Gastroesophageal sphincter (tissue), 4 donors: ENCODE measurements at regions not wholly inside any gene's neighbourhood (a gene's known extent, or its start where the extent isn't known, plus 50 kb on each side); places are given as distances from the start of the nearest gene placed in this dataset.
"Not testable (repeated sequence)": the region's sequence is repeated elsewhere in the genome, so short reads cannot be mapped to it uniquely, and the experiment has no call there.

ENCODE experiments used
- ATAC-seq: fragments of 150-250 bp; one replicate; pipeline ENCODE4 v1.9.1; 2016; ENCODE audit warnings: mild to moderate bottlenecking, moderate library complexity
- H3K27ac ChIP-seq, 4 donors: fragments of 200-600 bp; sonication (generic) in 3 of 4; 1 replicate in 3 of 4; 2 replicates in 1 of 4; pipeline ENCODE4 v1.5.1; 2016 to 2019
- H3K27me3 ChIP-seq: fragments of 200-600 bp; sonication (generic); one replicate; pipeline ENCODE4 v1.5.1; 2019
- H3K36me3 ChIP-seq, 2 donors: fragments of 200-600 bp; sonication (generic); one replicate each; pipeline ENCODE4 v1.5.1; 2019; ENCODE audit warnings: control low read depth in 1 of 2
- H3K4me1 ChIP-seq, 3 donors: fragments of 200-600 bp; sonication (generic); 1 replicate in 2 of 3; 2 replicates in 1 of 3; pipeline ENCODE4 v1.5.1; 2016 to 2019; ENCODE audit warnings: control low read depth in 2 of 3
- H3K4me3 ChIP-seq, 2 donors: fragments of 200-600 bp; sonication (generic); one replicate each; pipeline ENCODE4 v1.5.1; 2019; ENCODE audit warnings: mild to moderate bottlenecking in 1 of 2, moderate library complexity in 1 of 2
- H3K9me3 ChIP-seq, 3 donors: fragments of 200-600 bp; sonication (generic); one replicate each; pipeline ENCODE4 v1.5.1; 2017 to 2019; ENCODE audit warnings: control low read depth in 2 of 3
- EP300 ChIP-seq: sonication (generic); formaldehyde crosslinking; IDR thresholded peaks from one replicate; pipeline ENCODE4 v1.6.1; 2017; ENCODE audit warnings: antibody characterized with exemption, mild to moderate bottlenecking
- POLR2A ChIP-seq, 2 donors: fragments of 450-650 bp; IDR thresholded peaks; one replicate each; pipeline ENCODE4 v1.6.1; 2017; ENCODE audit warnings: antibody characterized with exemption in 2 of 2, mild to moderate bottlenecking in 2 of 2, moderate library complexity in 1 of 2
- POLR2AphosphoS5 ChIP-seq: sonication (generic); formaldehyde crosslinking; IDR thresholded peaks from one replicate; pipeline ENCODE4 v1.6.1; 2017; ENCODE audit warnings: antibody characterized with exemption
- WGBS, 2 donors: methylation state at CpG; one replicate each; pipeline ENCODE4 v1.1.5; 2018; ENCODE audit warnings: low coverage in 1 of 2; 5-methylcytosine and 5-hydroxymethylcytosine counted together
- TF ChIP-seq, protein P1 (sequence below), 4 experiments: fragments of 200-600 bp in 2 of 4; fragments of 450-650 bp in 2 of 4; sonication (generic) in 1 of 4; IDR thresholded peaks; one replicate each; pipeline ENCODE4 v1.5.1; 2017 to 2019; ENCODE audit warnings: antibody characterized with exemption in 4 of 4, mild to moderate bottlenecking in 2 of 4, moderate library complexity in 2 of 4

DNA sequence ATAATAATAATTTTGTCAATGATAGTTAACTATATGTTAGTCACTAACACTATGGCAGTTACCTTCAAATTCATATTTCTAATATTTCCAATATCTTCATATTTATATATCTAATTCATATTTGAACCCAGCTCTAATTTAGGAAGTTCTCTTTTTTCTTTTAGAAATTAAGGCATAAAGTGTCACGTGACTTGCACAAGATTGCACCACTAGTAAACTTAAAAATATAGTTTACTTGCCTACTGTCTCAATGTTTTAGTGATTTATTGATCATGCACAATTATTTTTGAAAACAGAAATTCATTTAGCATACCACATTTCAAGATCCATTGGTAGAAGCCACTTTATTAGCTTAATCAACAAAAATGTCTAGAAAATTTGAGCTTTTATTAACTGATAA is 508.7 kb upstream of the ZNF337 start:
- H3K27me3 ChIP-seq = peaks cover 48% of the 10 kb centered on the region
- H3K4me3 ChIP-seq = no peak overlapping the region
- peaks cover 0 to 19% (median 11%) of the 10 kb centered on the region in 3 donors for H3K4me1 ChIP-seq
- no peak for TF ChIP-seq POLR2AphosphoS5
- TF ChIP-seq, protein P1, sequence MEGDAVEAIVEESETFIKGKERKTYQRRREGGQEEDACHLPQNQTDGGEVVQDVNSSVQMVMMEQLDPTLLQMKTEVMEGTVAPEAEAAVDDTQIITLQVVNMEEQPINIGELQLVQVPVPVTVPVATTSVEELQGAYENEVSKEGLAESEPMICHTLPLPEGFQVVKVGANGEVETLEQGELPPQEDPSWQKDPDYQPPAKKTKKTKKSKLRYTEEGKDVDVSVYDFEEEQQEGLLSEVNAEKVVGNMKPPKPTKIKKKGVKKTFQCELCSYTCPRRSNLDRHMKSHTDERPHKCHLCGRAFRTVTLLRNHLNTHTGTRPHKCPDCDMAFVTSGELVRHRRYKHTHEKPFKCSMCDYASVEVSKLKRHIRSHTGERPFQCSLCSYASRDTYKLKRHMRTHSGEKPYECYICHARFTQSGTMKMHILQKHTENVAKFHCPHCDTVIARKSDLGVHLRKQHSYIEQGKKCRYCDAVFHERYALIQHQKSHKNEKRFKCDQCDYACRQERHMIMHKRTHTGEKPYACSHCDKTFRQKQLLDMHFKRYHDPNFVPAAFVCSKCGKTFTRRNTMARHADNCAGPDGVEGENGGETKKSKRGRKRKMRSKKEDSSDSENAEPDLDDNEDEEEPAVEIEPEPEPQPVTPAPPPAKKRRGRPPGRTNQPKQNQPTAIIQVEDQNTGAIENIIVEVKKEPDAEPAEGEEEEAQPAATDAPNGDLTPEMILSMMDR (IDR thresholded peaks at IDR 0.05) = no peak
- no peak for TF ChIP-seq POLR2A (IDR thresholded peaks at IDR 0.05)
- TF ChIP-seq EP300 = no peak
- 46 to 65% methylated on average over 1 of the region's 1 CpG for WGBS, 2 donors
- H3K36me3 ChIP-seq = no peaks in the 10 kb centered on the region
- no peak overlapping the region for H3K27ac ChIP-seq
- ATAC-seq = no peak
- H3K9me3 ChIP-seq = peaks cover 0 to 24% (median 0%) of the 10 kb centered on the region in 3 donors

DNA sequence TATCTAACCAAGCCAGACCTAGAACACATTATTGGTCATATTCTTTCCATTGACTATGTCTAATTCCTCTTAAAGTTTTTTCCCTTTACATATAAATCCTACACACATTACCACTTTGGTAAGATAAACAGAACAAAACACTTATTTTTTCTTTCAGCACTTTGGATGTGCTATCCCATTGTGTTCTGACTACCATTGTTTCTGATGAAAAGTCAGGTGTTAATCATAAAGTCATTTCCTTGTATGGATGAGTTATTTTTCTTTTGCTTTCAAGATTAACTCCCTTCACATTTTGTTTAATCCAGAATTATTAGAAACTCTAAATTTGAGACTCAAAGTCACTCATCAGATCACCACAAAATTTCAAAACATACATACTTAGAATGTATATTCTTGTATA is 504.4 kb upstream of the ZNF337 start:
- not testable (repeated sequence) for H3K4me1 ChIP-seq

DNA sequence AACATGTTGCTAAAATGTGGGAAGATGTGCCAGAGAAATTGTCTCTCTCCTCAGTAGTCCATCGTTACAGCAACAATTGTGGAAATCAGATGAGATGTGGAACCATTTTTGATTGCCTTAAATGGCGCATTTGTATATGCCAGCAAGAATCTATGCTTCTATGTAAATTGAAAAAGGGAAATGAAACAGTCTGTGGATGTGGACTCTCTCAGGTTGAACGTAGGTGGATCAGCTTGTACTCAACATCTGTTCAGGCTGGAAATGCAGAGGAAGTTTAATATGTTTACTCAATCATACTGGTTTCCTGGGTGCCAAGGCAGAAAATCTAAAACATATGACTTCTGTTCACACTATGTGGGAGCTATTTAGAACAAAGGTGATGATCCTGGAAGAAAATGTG is 490.7 kb upstream of the ZNF337 start:
- H3K4me3 ChIP-seq, ATAC-seq, H3K4me1 ChIP-seq, H3K27me3 ChIP-seq, H3K9me3 ChIP-seq, H3K27ac ChIP-seq, H3K36me3 ChIP-seq: not testable (repeated sequence)
- WGBS, 2 donors = 71 to 82% methylated on average over 3 of the region's 3 CpGs

More for the DNA sequence above, 504.4 kb upstream of the ZNF337 start:
- not testable (repeated sequence) for H3K4me3 ChIP-seq, ATAC-seq, H3K27ac ChIP-seq, H3K36me3 ChIP-seq
- H3K27me3 ChIP-seq = peaks cover 10% of the 10 kb centered on the region
- peaks cover 0 to 29% (median 0%) of the 10 kb centered on the region in 3 donors for H3K9me3 ChIP-seq

DNA sequence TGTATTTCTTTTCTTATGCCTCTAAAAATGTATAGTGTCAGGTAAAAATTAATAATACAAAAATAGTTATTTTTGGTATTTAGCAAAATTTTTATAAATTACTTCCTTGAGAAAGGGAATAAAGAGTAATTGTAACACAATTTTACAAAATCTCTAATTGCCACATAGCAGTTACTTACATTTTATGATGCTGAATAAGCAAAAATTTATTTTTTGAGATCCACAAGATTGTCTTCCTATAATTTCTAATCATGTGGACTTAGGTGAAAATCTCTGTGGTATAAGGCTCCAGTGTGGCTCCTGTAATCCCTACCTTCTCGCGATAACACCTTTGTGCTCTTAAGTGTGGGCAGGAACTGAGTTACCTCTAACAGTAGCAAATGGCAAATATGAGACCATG is 487.1 kb upstream of the ZNF337 start:
- 83 to 100% methylated on average over 1 to 2 of the region's 2 CpGs for WGBS, 2 donors
- ATAC-seq, H3K4me3 ChIP-seq, H3K36me3 ChIP-seq, H3K4me1 ChIP-seq, H3K27me3 ChIP-seq, H3K9me3 ChIP-seq, H3K27ac ChIP-seq: not testable (repeated sequence)

DNA sequence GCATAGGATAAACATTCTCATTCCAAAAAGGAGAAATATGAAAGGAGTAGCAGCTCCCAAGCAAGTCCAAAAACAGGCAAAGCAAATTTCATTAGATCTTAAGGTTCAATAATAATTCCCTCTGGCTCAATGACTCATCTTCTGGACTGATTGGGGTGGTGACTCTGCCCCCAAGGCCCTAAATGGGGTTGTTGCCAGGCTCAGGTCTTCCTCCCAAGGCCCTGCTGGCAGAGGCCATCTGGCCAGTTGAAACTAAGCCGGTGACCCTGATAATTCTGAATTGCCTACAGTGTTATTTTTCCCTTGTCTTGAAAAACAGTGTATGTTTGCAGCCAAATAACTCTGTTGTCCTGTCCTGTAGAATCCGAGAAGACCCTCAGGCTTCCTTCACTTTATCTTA is 484.7 kb upstream of the ZNF337 start:
- H3K27ac ChIP-seq, H3K36me3 ChIP-seq, H3K4me3 ChIP-seq, ATAC-seq, H3K27me3 ChIP-seq, H3K9me3 ChIP-seq, H3K4me1 ChIP-seq: not testable (repeated sequence)
- 38 to 83% methylated on average over 1 to 2 of the region's 2 CpGs for WGBS, 2 donors

DNA sequence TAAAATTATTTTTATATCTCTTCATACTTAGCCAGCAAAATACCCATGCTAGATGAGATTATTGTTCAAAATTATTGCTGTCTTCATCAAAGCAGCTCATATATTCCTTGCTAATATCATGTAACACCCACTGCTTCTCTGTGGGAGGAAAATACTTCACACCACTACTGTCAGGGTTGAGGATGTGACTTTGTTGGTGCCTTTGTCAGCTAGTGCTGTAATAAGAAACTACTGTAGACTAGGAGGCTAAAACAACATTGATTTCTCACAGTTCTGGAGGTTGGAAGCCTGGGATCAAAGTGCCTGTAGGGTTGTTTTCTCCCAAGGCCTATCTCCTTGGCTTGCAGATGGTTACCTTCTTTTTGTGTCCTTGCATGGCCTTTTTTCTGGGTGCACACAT is 475.2 kb upstream of the ZNF337 start:
- H3K4me1 ChIP-seq, ATAC-seq, H3K9me3 ChIP-seq, H3K27me3 ChIP-seq, H3K4me3 ChIP-seq, H3K36me3 ChIP-seq, H3K27ac ChIP-seq: not testable (repeated sequence)

DNA sequence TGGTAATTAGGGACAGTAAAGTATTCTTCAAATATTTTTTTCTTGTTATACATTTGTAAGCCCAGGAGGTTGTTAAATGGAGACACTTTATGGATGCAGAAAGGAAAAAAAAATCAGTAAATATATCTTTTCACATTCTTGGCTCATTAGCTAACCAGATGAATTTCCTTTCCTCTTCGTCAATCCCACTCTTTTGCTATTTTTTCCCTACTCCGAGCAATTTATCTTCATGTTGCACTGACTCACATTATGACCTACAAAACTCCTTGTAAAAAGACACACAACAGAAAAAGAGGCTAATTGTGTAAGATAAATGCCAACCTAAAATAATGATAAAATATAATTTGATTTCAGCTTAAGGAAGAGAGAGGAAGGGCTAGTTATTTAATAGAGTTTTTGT is 472.9 kb upstream of the ZNF337 start:
- H3K4me3 ChIP-seq = no peak overlapping the region
- 50 to 58% methylated on average over 2 of the region's 2 CpGs for WGBS, 2 donors
- no peaks in the 10 kb centered on the region for H3K27me3 ChIP-seq

DNA sequence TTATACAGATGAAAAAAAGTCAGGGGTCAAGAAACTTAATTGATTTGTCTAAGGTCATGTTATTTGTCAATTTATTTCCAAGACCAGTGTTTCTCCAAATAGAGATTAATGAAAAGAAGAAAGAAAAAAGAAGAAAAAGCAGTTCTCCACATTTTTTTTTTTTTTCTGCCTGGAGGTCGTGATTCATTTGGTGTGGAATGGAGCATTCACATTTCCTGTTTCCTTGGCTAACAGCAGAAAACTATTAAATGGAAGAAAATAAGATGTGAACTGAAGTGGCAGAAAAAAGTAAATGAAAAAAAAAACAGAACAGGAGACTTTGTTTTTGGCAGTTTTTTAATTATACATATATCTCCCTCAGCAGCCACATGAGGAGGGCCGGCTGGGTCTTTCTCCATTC is 470.8 kb upstream of the ZNF337 start:
- TF ChIP-seq, protein P1 (IDR thresholded peaks at IDR 0.05) = no peak
- TF ChIP-seq POLR2AphosphoS5 (no peak), EP300 (no peak), POLR2A (IDR thresholded peaks at IDR 0.05) (no peak)
- WGBS, 2 donors = 17 to 27% methylated on average over 2 of the region's 2 CpGs
- Histone ChIP-seq H3K27ac (no peak overlapping the region), H3K36me3 (no peaks in the 10 kb centered on the region), H3K4me1 (no peaks in the 10 kb centered on the region), H3K9me3 (no peaks in the 10 kb centered on the region), H3K27me3 (peaks cover 4% of the 10 kb centered on the region), H3K4me3 (no peak overlapping the region)
- no peak for ATAC-seq

More for the DNA sequence above, 472.9 kb upstream of the ZNF337 start:
- no peaks in the 10 kb centered on the region for H3K36me3 ChIP-seq
- H3K27ac ChIP-seq = no peak overlapping the region
- TF ChIP-seq, protein P1 (IDR thresholded peaks at IDR 0.05) = no peak
- TF ChIP-seq POLR2A (IDR thresholded peaks at IDR 0.05) (no peak), EP300 (no peak), POLR2AphosphoS5 (no peak)
- ATAC-seq = no peak
- no peaks in the 10 kb centered on the region for H3K9me3 ChIP-seq
- H3K4me1 ChIP-seq = no peaks in the 10 kb centered on the region
